H9 (cell line): ENCODE measurements at regions not wholly inside any gene's neighbourhood (a gene's known extent, or its start where the extent isn't known, plus 50 kb on each side); places are given as distances from the start of the nearest gene placed in this dataset.

ENCODE experiments used
- DNase-seq: peaks from one replicate; pipeline ENCODE4 v3.0.0-alpha.2; 2017
- H2AFZ ChIP-seq: one replicate; pipeline ENCODE4 v1.6.1; 2013; ENCODE audit warnings: mild to moderate bottlenecking, low read length, control low read depth, moderate library complexity
- H2AK5ac ChIP-seq: 2 replicates; pipeline ENCODE4 v1.6.1; 2013; ENCODE audit warnings: low read length, control low read depth, mixed read lengths; ENCODE audit not compliant: insufficient read length
- H2BK120ac ChIP-seq: one replicate; pipeline ENCODE4 v1.6.1; 2013; ENCODE audit warnings: low read depth, mild to moderate bottlenecking, low read length, control low read depth, inconsistent platforms; ENCODE audit not compliant: poor library complexity, severe bottlenecking
- H2BK12ac ChIP-seq: 2 replicates; pipeline ENCODE4 v1.6.1; 2013; ENCODE audit warnings: low read length, control low read depth, mixed read lengths, low read depth; ENCODE audit not compliant: insufficient read length
- H2BK15ac ChIP-seq: 2 replicates; pipeline ENCODE4 v1.6.1; 2013; ENCODE audit warnings: low read depth, low read length, control low read depth
- H2BK20ac ChIP-seq: one replicate; pipeline ENCODE4 v1.6.1; 2013; ENCODE audit warnings: low read depth, mild to moderate bottlenecking, low read length, control low read depth, inconsistent platforms; ENCODE audit not compliant: poor library complexity, severe bottlenecking
- H2BK5ac ChIP-seq: 2 replicates; pipeline ENCODE4 v1.6.1; 2013; ENCODE audit warnings: low read length, control low read depth, mixed read lengths; ENCODE audit not compliant: insufficient read length
- H3K14ac ChIP-seq: 2 replicates; pipeline ENCODE4 v1.6.1; 2013; ENCODE audit warnings: low read length, control low read depth; ENCODE audit not compliant: insufficient read depth
- H3K18ac ChIP-seq: 2 replicates; pipeline ENCODE4 v1.6.1; 2013; ENCODE audit warnings: low read depth, mild to moderate bottlenecking, mixed read lengths, low read length, control low read depth; ENCODE audit not compliant: insufficient read length
- H3K23ac ChIP-seq: 2 replicates; pipeline ENCODE4 v1.6.1; 2013; ENCODE audit warnings: low read length, control low read depth, mixed read lengths, low read depth; ENCODE audit not compliant: insufficient read length
- H3K23me2 ChIP-seq: 2 replicates; pipeline ENCODE4 v1.6.1; 2013; ENCODE audit warnings: low read depth, mild to moderate bottlenecking, mixed read lengths, low read length, control low read depth; ENCODE audit not compliant: insufficient read length, poor library complexity, severe bottlenecking
- H3K27ac ChIP-seq: 2 replicates; pipeline ENCODE4 v1.5.1; 2013; ENCODE audit warnings: low read length, control low read depth, mixed read lengths, low read depth; ENCODE audit not compliant: insufficient read length
- H3K27me3 ChIP-seq: 2 replicates; pipeline ENCODE4 v1.6.1; 2013; ENCODE audit warnings: low read length, control low read depth, inconsistent platforms; ENCODE audit not compliant: insufficient read depth
- H3K4ac ChIP-seq: 2 replicates; pipeline ENCODE4 v1.6.1; 2013; ENCODE audit warnings: low read depth, mild to moderate bottlenecking, control low read depth, inconsistent platforms, low read length, moderate library complexity
- H3K4me1 ChIP-seq: 2 replicates; pipeline ENCODE4 v1.6.1; 2013; ENCODE audit warnings: low read length, control low read depth, inconsistent platforms; ENCODE audit not compliant: insufficient read depth
- H3K4me2 ChIP-seq: 2 replicates; pipeline ENCODE4 v1.6.1; 2013; ENCODE audit warnings: low read length, control low read depth, mixed read lengths; ENCODE audit not compliant: insufficient read length, insufficient read depth
- H3K56ac ChIP-seq: 2 replicates; pipeline ENCODE4 v1.6.1; 2013; ENCODE audit warnings: low read depth, mild to moderate bottlenecking, mixed read lengths, low read length, control low read depth; ENCODE audit not compliant: insufficient read length
- H3K79me1 ChIP-seq: 2 replicates; pipeline ENCODE4 v1.6.1; 2013; ENCODE audit warnings: low read depth, mild to moderate bottlenecking, moderate library complexity, low read length, control low read depth, inconsistent platforms; ENCODE audit not compliant: insufficient read depth, poor library complexity, severe bottlenecking
- H3K79me2 ChIP-seq: 2 replicates; pipeline ENCODE4 v1.6.1; 2013; ENCODE audit warnings: low read length, control low read depth, inconsistent platforms; ENCODE audit not compliant: insufficient read depth
- H3K9ac ChIP-seq: 2 replicates; pipeline ENCODE4 v1.6.1; 2013; ENCODE audit warnings: low read length, control low read depth, mixed read lengths; ENCODE audit not compliant: insufficient read length; ENCODE audit errors: extremely low read depth
- H3K9me3 ChIP-seq: one replicate; pipeline ENCODE4 v1.6.1; 2013; ENCODE audit warnings: low read depth, low read length, inconsistent platforms; ENCODE audit not compliant: control insufficient read depth
- H3T11ph ChIP-seq: one replicate; pipeline ENCODE4 v1.6.1; 2013; ENCODE audit warnings: mild to moderate bottlenecking, low read length, control low read depth, inconsistent platforms
- H4K20me1 ChIP-seq: one replicate; pipeline ENCODE4 v1.6.1; 2013; ENCODE audit not compliant: control insufficient read depth, insufficient read length, insufficient read depth
- H4K5ac ChIP-seq: 2 replicates; pipeline ENCODE4 v1.6.1; 2013; ENCODE audit warnings: low read depth, mild to moderate bottlenecking, mixed read lengths, low read length, control low read depth; ENCODE audit not compliant: insufficient read length
- H4K8ac ChIP-seq: replicated peaks from 2 replicates; pipeline ENCODE4 v1.6.1; 2013; ENCODE audit warnings: low read length, control low read depth, mixed read lengths, low read depth; ENCODE audit not compliant: insufficient read length
- H4K91ac ChIP-seq: 2 replicates; pipeline ENCODE4 v1.6.1; 2013; ENCODE audit warnings: low read depth, mild to moderate bottlenecking, moderate library complexity, mixed read lengths, low read length, control low read depth; ENCODE audit not compliant: insufficient read length
- H3K27ac Mint-ChIP-seq, 3 experiments: 2 replicates in 2 of 3; 3 replicates in 1 of 3; pipeline ENCODE4 v1.8.0; 2020 to 2021; ENCODE audit warnings: mixed read lengths in 3 of 3, mild to moderate bottlenecking in 1 of 3, moderate library complexity in 1 of 3
- H3K27me3 Mint-ChIP-seq: 2 replicates; pipeline ENCODE4 v1.8.0; 2021; ENCODE audit warnings: low read depth, mild to moderate bottlenecking, moderate library complexity, mixed read lengths
- H3K36me3 Mint-ChIP-seq, 3 experiments: 2 replicates in 2 of 3; 3 replicates in 1 of 3; pipeline ENCODE4 v1.8.0; 2020 to 2021; ENCODE audit warnings: low read depth in 3 of 3, mixed read lengths in 3 of 3; ENCODE audit not compliant: insufficient read depth in 1 of 3
- H3K4me1 Mint-ChIP-seq, 2 experiments: 2 replicates each; pipeline ENCODE4 v1.8.0; 2020; ENCODE audit warnings: mixed read lengths in 2 of 2
- H3K4me3 Mint-ChIP-seq, 2 experiments: 2 replicates in 1 of 2; 3 replicates in 1 of 2; pipeline ENCODE4 v1.8.0; 2020 to 2021; ENCODE audit warnings: mild to moderate bottlenecking in 2 of 2, mixed read lengths in 2 of 2, moderate library complexity in 1 of 2
- H3K9me3 Mint-ChIP-seq, 2 experiments: 2 replicates in 1 of 2; 3 replicates in 1 of 2; pipeline ENCODE4 v1.8.0; 2020; ENCODE audit warnings: mild to moderate bottlenecking in 2 of 2, mixed read lengths in 2 of 2, moderate library complexity in 1 of 2
- CTCF ChIP-seq: fragments of 200-600 bp; sonication (generic); conservative IDR thresholded peaks from 3 replicates; pipeline ENCODE4 v1.8.0; 2021; ENCODE audit warnings: antibody characterized with exemption, mild to moderate bottlenecking
- WGBS: extraction: QIAGEN DNeasy Blood & Tissue Kit; methylation state at CpG from one replicate; pipeline ENCODE4 v1.1.7; 2013; ENCODE audit warnings: missing lambda C conversion rate, low lambda C conversion rate, mixed read lengths; ENCODE audit not compliant: insufficient read length; ENCODE audit errors: extremely low coverage; 5-methylcytosine and 5-hydroxymethylcytosine counted together

- no peak overlapping the region for H3K27ac ChIP-seq
- H4K5ac ChIP-seq = no peak overlapping the region
- WGBS = no CpG with 5 or more reads among the region's 3 CpGs
- no peaks in the 10 kb centered on the region for H3K23me2 ChIP-seq
- no peak overlapping the region for H3K4me3 Mint-ChIP-seq
- no peak overlapping the region for H3K56ac ChIP-seq
- H3K27me3 ChIP-seq = no peaks in the 10 kb centered on the region
- no peak for DNase-seq
- no peaks in the 10 kb centered on the region for H3K79me1 ChIP-seq
- no peak overlapping the region for H2BK20ac ChIP-seq
- no peak overlapping the region for H2BK5ac ChIP-seq
- H4K8ac ChIP-seq = no peak overlapping the region
- no peak overlapping the region for H2AFZ ChIP-seq
- H3K36me3 Mint-ChIP-seq = no peaks in the 10 kb centered on the region
- no peaks in the 10 kb centered on the region for H3K79me2 ChIP-seq
- H3K4me1 Mint-ChIP-seq = peaks cover 27 to 31% of the 10 kb centered on the region in 2 experiments
- no peaks in the 10 kb centered on the region for H3K9me3 ChIP-seq
- H3K23ac ChIP-seq = no peak overlapping the region
- TF ChIP-seq CTCF = no peak
- no peak overlapping the region for H4K91ac ChIP-seq
- H3K4me1 ChIP-seq = peaks cover 6% of the 10 kb centered on the region; the same call in 1 of the 2 replicates
- no peak overlapping the region for H3K4me2 ChIP-seq
- no peak overlapping the region for H3K9ac ChIP-seq
- H3K18ac ChIP-seq = no peak overlapping the region
- no peaks in the 10 kb centered on the region for H3K27me3 Mint-ChIP-seq
- H3K4ac ChIP-seq = no peak overlapping the region
- no peak overlapping the region for H2BK15ac ChIP-seq
- no peak overlapping the region for H2AK5ac ChIP-seq
- no peak overlapping the region for H2BK120ac ChIP-seq
- no peaks in the 10 kb centered on the region for H3K9me3 Mint-ChIP-seq
- no peak overlapping the region for H3T11ph ChIP-seq
- no peak overlapping the region for H3K14ac ChIP-seq
- no peak overlapping the region for H3K27ac Mint-ChIP-seq
- no peaks in the 10 kb centered on the region for H4K20me1 ChIP-seq
- H2BK12ac ChIP-seq = no peak overlapping the region
These were observed 257.2 kb downstream of the KIF4B start for GRCh38 chr5:155270725-155271124.
